T-cell (primary cell): ENCODE measurements at regions not wholly inside any gene's neighbourhood (a gene's known extent, or its start where the extent isn't known, plus 50 kb on each side); places are given as distances from the start of the nearest gene placed in this dataset.

ENCODE experiments used
- ATAC-seq, 4 experiments: fragments of 200-7000 bp in 3 of 4; fragments of 150-1000 bp in 1 of 4; cut with Tn5 transposase; replicated peaks in 1 of 4; 1 replicate in 3 of 4; 2 replicates in 1 of 4; pipeline ENCODE4 v1.10.0; 2021; ENCODE audit warnings: moderate library complexity in 3 of 4, mild to moderate bottlenecking in 2 of 4, moderate number of reproducible peaks in 1 of 4
- CTCF ChIA-PET, 2 donors: fragments of 300-600 bp; sonication (Branson Sonifier 250); formaldehyde crosslinking; loops; one replicate each; lab custom pipeline; 2022; ENCODE audit warnings: antibody characterized with exemption in 2 of 2; lab: Charles Lee
- POLR2A ChIA-PET, 2 donors: fragments of 300-600 bp; sonication (Branson Sonifier 250); formaldehyde crosslinking; loops; one replicate each; lab custom pipeline; 2022; ENCODE audit warnings: antibody characterized with exemption in 2 of 2; lab: Charles Lee
- DNase-seq, 35 experiments: peaks; one replicate each; pipeline versions ENCODE4 v3.0.0 to v3.0.0-alpha.2; 2013 to 2023
- H3K27ac ChIP-seq: one replicate; pipeline ENCODE4 v1.5.1; 2013; ENCODE audit warnings: low read length
- H3K27me3 ChIP-seq, 2 experiments: replicated peaks in 1 of 2; 1 replicate in 1 of 2; 2 replicates in 1 of 2; pipeline versions ENCODE4 v1.6.1 to v1.7.0; 2013; ENCODE audit warnings: low read length in 1 of 2, mixed read lengths in 1 of 2; ENCODE audit not compliant: control insufficient read depth in 2 of 2, insufficient read depth in 2 of 2; ENCODE audit errors: extremely low read depth in 1 of 2
- H3K36me3 ChIP-seq, 2 donors: 1 replicate in 1 of 2; 2 replicates in 1 of 2; pipeline versions ENCODE4 v1.6.1 to v1.7.0; 2013; ENCODE audit warnings: low read length in 1 of 2; ENCODE audit not compliant: control insufficient read depth in 2 of 2, insufficient read depth in 1 of 2; ENCODE audit errors: extremely low read depth in 1 of 2
- H3K4me1 ChIP-seq, 2 experiments: 1 replicate in 1 of 2; 2 replicates in 1 of 2; pipeline versions ENCODE4 v1.6.1 to v1.7.0; 2013; ENCODE audit warnings: low read length in 2 of 2, mixed read lengths in 1 of 2; ENCODE audit not compliant: insufficient read depth in 2 of 2, control insufficient read depth in 1 of 2; ENCODE audit errors: extremely low read depth in 1 of 2
- H3K4me3 ChIP-seq, 2 donors: 1 replicate in 1 of 2; 2 replicates in 1 of 2; pipeline versions ENCODE4 v1.5.1 to v1.7.0; 2013; ENCODE audit warnings: mild to moderate bottlenecking in 2 of 2, low read length in 1 of 2, moderate library complexity in 1 of 2; ENCODE audit not compliant: control insufficient read depth in 1 of 2; ENCODE audit errors: extremely low read depth in 1 of 2
- H3K9me3 ChIP-seq: 2 replicates; pipeline ENCODE4 v1.7.0; 2013
- H3K27ac Mint-ChIP-seq, 2 donors: one replicate each; pipeline ENCODE4 v1.8.0; 2020 to 2021; ENCODE audit warnings: mild to moderate bottlenecking in 2 of 2, mixed read lengths in 2 of 2
- H3K27me3 Mint-ChIP-seq, 2 donors: one replicate each; pipeline ENCODE4 v1.8.0; 2021 to 2022; ENCODE audit warnings: mixed read lengths in 2 of 2
- H3K36me3 Mint-ChIP-seq: one replicate; pipeline ENCODE4 v1.8.0; 2021; ENCODE audit warnings: mixed read lengths
- H3K4me1 Mint-ChIP-seq, 3 donors: one replicate each; pipeline ENCODE4 v1.8.0; 2020 to 2022; ENCODE audit warnings: mixed read lengths in 3 of 3, mild to moderate bottlenecking in 1 of 3
- H3K4me3 Mint-ChIP-seq, 3 donors: one replicate each; pipeline ENCODE4 v1.8.0; 2020 to 2022; ENCODE audit warnings: mild to moderate bottlenecking in 3 of 3, mixed read lengths in 3 of 3, moderate library complexity in 3 of 3
- H3K9me3 Mint-ChIP-seq, 3 donors: one replicate each; pipeline ENCODE4 v1.8.0; 2020 to 2022; ENCODE audit warnings: mixed read lengths in 3 of 3
- WGBS: methylation state at CpG from one replicate; pipeline ENCODE4 v1.1.5; 2013; ENCODE audit warnings: missing lambda C conversion rate; ENCODE audit not compliant: insufficient coverage; 5-methylcytosine and 5-hydroxymethylcytosine counted together

GRCh38 chr9:23361096-23361495 is 464.9 kb downstream of the ELAVL2 start:
- DNase-seq, result no peak
- Mint-ChIP-seq H3K27me3 (no peaks in the 10 kb centered on the region), H3K9me3 (peaks cover 9 to 28% (median 22%) of the 10 kb centered on the region in 3 donors), H3K36me3 (no peaks in the 10 kb centered on the region), H3K4me1 (no peaks in the 10 kb centered on the region), H3K4me3 (no peak overlapping the region), H3K27ac (no peak overlapping the region)
- Histone ChIP-seq H3K4me1 (no peaks in the 10 kb centered on the region), H3K9me3 (no peaks in the 10 kb centered on the region), H3K27me3 (no peaks in the 10 kb centered on the region), H3K36me3 (no peaks in the 10 kb centered on the region), H3K4me3 (no peak overlapping the region), H3K27ac (no peak overlapping the region)
- POLR2A ChIA-PET, result no interaction called here
- 36% methylated on average over 1 of the region's 1 CpG for WGBS
- CTCF ChIA-PET, result no interaction called here
- no peak for ATAC-seq

DNA sequence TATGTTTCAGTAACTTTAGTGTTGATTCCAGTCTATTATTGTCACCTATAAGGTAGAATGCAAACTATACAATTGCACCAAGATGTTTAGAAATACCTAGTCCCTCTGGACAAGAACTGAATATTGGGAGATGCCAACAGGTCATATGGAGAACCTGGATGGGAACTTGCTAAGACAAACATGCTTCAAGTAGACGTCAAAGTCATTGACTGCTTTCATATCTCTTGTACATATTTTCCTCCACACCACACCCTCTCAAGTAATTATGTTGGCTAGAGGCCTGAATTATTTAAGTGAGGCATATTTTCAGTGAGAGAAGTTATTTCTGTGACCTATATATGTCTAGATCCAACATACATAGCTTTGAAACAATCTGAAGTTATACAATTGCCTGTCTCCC is 453.3 kb downstream of the ELAVL2 start:
- H3K27me3 Mint-ChIP-seq, result no peaks in the 10 kb centered on the region
- H3K4me1 ChIP-seq, result no peaks in the 10 kb centered on the region
- no peaks in the 10 kb centered on the region for H3K9me3 ChIP-seq
- ChIA-PET POLR2A (no interaction called here), CTCF (no interaction called here)
- no peaks in the 10 kb centered on the region for H3K4me1 Mint-ChIP-seq
- H3K27ac Mint-ChIP-seq, result no peak overlapping the region
- H3K4me3 ChIP-seq, result no peak overlapping the region
- no peaks in the 10 kb centered on the region for H3K36me3 ChIP-seq
- no peaks in the 10 kb centered on the region for H3K27me3 ChIP-seq
- no CpG with 5 or more reads among the region's 1 CpG for WGBS
- H3K4me3 Mint-ChIP-seq, result no peak overlapping the region
- no peak for ATAC-seq
- peaks cover 0 to 10% (median 2%) of the 10 kb centered on the region in 3 donors for H3K9me3 Mint-ChIP-seq
- no peaks in the 10 kb centered on the region for H3K36me3 Mint-ChIP-seq
- no peak for DNase-seq
- H3K27ac ChIP-seq, result no peak overlapping the region

DNA sequence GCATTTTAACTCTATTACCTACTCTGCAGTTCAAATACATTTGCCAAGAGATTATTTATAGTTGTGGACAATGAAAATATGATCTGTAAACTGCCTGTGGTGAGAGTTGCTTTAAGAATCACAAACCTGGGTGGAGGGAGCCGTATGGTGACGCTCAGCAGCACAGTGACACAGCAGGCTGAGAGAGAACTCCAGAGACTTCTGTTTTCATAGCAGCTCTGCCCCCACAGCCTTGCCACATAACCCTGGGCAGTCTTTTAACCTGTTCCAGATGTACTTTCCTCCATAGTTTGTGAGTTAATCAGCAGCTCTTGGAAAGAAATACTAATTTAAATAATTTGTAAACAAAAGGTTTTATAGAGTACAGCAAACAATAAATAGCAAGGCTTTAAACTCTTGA is 450.5 kb downstream of the ELAVL2 start:
- Histone ChIP-seq H3K4me1 (no peaks in the 10 kb centered on the region), H3K27ac (no peak overlapping the region), H3K36me3 (no peaks in the 10 kb centered on the region), H3K27me3 (no peaks in the 10 kb centered on the region), H3K9me3 (no peaks in the 10 kb centered on the region), H3K4me3 (no peak overlapping the region)
- DNase-seq, result no peak
- no peaks in the 10 kb centered on the region for H3K4me1 Mint-ChIP-seq
- no peaks in the 10 kb centered on the region for H3K27me3 Mint-ChIP-seq
- peaks cover 7 to 24% (median 7%) of the 10 kb centered on the region in 3 donors for H3K9me3 Mint-ChIP-seq
- H3K36me3 Mint-ChIP-seq, result no peaks in the 10 kb centered on the region
- no CpG with 5 or more reads among the region's 2 CpGs for WGBS
- POLR2A ChIA-PET, result no interaction called here
- no peak overlapping the region for H3K4me3 Mint-ChIP-seq
- no peak for ATAC-seq
- no peak overlapping the region for H3K27ac Mint-ChIP-seq
- CTCF ChIA-PET, result no interaction called here

- no peaks in the 10 kb centered on the region for H3K27me3 Mint-ChIP-seq
- WGBS, result no CpG with 5 or more reads among the region's 4 CpGs
- H3K4me1 Mint-ChIP-seq, result no peaks in the 10 kb centered on the region
- ChIA-PET CTCF (no interaction called here), POLR2A (no interaction called here)
- H3K9me3 ChIP-seq, result peaks cover 2% of the 10 kb centered on the region
- H3K27me3 ChIP-seq, result no peaks in the 10 kb centered on the region
- ATAC-seq (no peak), DNase-seq (no peak)
- H3K36me3 Mint-ChIP-seq, result no peaks in the 10 kb centered on the region
- no peak overlapping the region for H3K4me3 Mint-ChIP-seq
- H3K27ac Mint-ChIP-seq, result no peak overlapping the region
- H3K4me1 ChIP-seq, result no peaks in the 10 kb centered on the region
- H3K4me3 ChIP-seq, result no peak overlapping the region
- H3K36me3 ChIP-seq, result no peaks in the 10 kb centered on the region
- peaks cover 13 to 20% (median 19%) of the 10 kb centered on the region in 3 donors for H3K9me3 Mint-ChIP-seq
- no peak overlapping the region for H3K27ac ChIP-seq
Observed at GRCh38 chr9:23379842-23380241, 446.2 kb downstream of the ELAVL2 start.

DNA sequence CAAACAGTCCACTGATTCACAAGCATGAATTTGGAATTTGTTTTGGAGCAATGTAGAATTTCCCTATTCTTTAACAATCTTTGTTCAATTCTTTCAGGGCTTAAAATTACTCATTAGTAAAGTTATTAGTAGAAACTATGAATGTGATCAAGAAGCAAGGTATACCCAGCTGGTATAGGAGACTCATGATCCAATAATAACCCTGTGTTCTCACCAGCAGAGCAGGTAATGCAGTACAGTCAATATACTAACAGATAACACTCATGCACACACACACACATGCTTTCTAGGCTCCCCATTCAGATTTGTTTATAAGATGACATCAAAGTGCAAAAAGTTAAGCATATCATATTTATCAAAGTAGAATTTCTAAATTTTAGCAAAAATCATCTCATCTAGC is 445.2 kb downstream of the ELAVL2 start:
- DNase-seq (no peak), ATAC-seq (no peak)
- no peaks in the 10 kb centered on the region for H3K27me3 Mint-ChIP-seq
- Histone ChIP-seq H3K9me3 (peaks cover 2% of the 10 kb centered on the region), H3K27ac (no peak overlapping the region), H3K27me3 (no peaks in the 10 kb centered on the region), H3K4me1 (no peaks in the 10 kb centered on the region), H3K4me3 (no peak overlapping the region), H3K36me3 (no peaks in the 10 kb centered on the region)
- H3K9me3 Mint-ChIP-seq, result peaks cover 10 to 23% (median 20%) of the 10 kb centered on the region in 3 donors
- POLR2A ChIA-PET, result no interaction called here
- H3K4me1 Mint-ChIP-seq, result no peaks in the 10 kb centered on the region
- H3K36me3 Mint-ChIP-seq, result no peaks in the 10 kb centered on the region
- no peak overlapping the region for H3K27ac Mint-ChIP-seq
- no peak overlapping the region for H3K4me3 Mint-ChIP-seq
- CTCF ChIA-PET, result no interaction called here

GRCh38 chr9:23382418-23382817 is 443.6 kb downstream of the ELAVL2 start:
- Mint-ChIP-seq H3K4me1 (no peaks in the 10 kb centered on the region), H3K4me3 (no peak overlapping the region), H3K9me3 (peaks cover 10 to 21% (median 20%) of the 10 kb centered on the region in 3 donors), H3K36me3 (no peaks in the 10 kb centered on the region), H3K27ac (no peak overlapping the region), H3K27me3 (no peaks in the 10 kb centered on the region)
- Histone ChIP-seq H3K4me1 (no peaks in the 10 kb centered on the region), H3K9me3 (peaks cover 2% of the 10 kb centered on the region), H3K27me3 (no peaks in the 10 kb centered on the region), H3K4me3 (no peak overlapping the region), H3K27ac (no peak overlapping the region), H3K36me3 (no peaks in the 10 kb centered on the region)
- DNase-seq, result no peak
- ChIA-PET POLR2A (no interaction called here), CTCF (no interaction called here)
- ATAC-seq, result no peak
- 74% methylated on average over 2 of the region's 2 CpGs for WGBS

- no peak for ATAC-seq
- Histone ChIP-seq H3K36me3 (no peaks in the 10 kb centered on the region), H3K4me3 (no peak overlapping the region), H3K27ac (no peak overlapping the region), H3K4me1 (no peaks in the 10 kb centered on the region), H3K27me3 (no peaks in the 10 kb centered on the region), H3K9me3 (no peaks in the 10 kb centered on the region)
- no peaks in the 10 kb centered on the region for H3K4me1 Mint-ChIP-seq
- H3K36me3 Mint-ChIP-seq, result no peaks in the 10 kb centered on the region
- WGBS, result no CpG with 5 or more reads among the region's 4 CpGs
- ChIA-PET CTCF (no interaction called here), POLR2A (interaction anchor here in 1 of 2 donors (0.6 kb wide), 1 partner anchor 389 kb away, joined by 3 read pairs; no protein-coding TSS in a partner anchor)
- DNase-seq, result no peak
- no peak overlapping the region for H3K4me3 Mint-ChIP-seq
- H3K27me3 Mint-ChIP-seq, result no peaks in the 10 kb centered on the region
- H3K27ac Mint-ChIP-seq, result no peak overlapping the region
- H3K9me3 Mint-ChIP-seq, result peaks cover 18 to 43% (median 26%) of the 10 kb centered on the region in 3 donors
Observed at GRCh38 chr9:23394189-23394588, 431.9 kb downstream of the ELAVL2 start.
